GM12891 (cell line): ENCODE measurements at regions not wholly inside any gene's neighbourhood (a gene's known extent, or its start where the extent isn't known, plus 50 kb on each side); places are given as distances from the start of the nearest gene placed in this dataset.

ENCODE experiments used
- POLR2A ChIP-seq: IDR thresholded peaks from 2 replicates; pipeline ENCODE4 v1.6.1; 2011; ENCODE audit warnings: low read depth, low read length, control low read depth
- POLR2AphosphoS5 ChIP-seq: IDR thresholded peaks from 2 replicates; pipeline ENCODE4 v1.6.1; 2011; ENCODE audit warnings: low read depth, low read length, control low read depth
- POU2F2 ChIP-seq: IDR thresholded peaks from 2 replicates; pipeline ENCODE4 v1.6.1; 2011; ENCODE audit warnings: low read depth, mild to moderate bottlenecking, control low read depth, low read length, moderate library complexity
- SPI1 ChIP-seq: IDR thresholded peaks from 2 replicates; pipeline ENCODE4 v1.6.1; 2011; ENCODE audit warnings: low read depth, low read length, control low read depth
- TAF1 ChIP-seq: IDR thresholded peaks from 2 replicates; pipeline ENCODE4 v1.6.1; 2011; ENCODE audit warnings: low read depth, low read length, control low read depth

- TF ChIP-seq POLR2A = no peak
- TF ChIP-seq POLR2AphosphoS5 = no peak
- TF ChIP-seq TAF1 = no peak
- no peak for TF ChIP-seq SPI1
- no peak for TF ChIP-seq POU2F2
Measured at GRCh38 chr16:86897486-86897885, 319.1 kb downstream of the FOXL1 start.
